SKM-1 treated with dmso at 0.1 percent for 144 hours (cell line): ENCODE measurements at regions not wholly inside any gene's neighbourhood (a gene's known extent, or its start where the extent isn't known, plus 50 kb on each side); places are given as distances from the start of the nearest gene placed in this dataset.

Experiments
- DNase-seq: peaks from one replicate; lab custom pipeline; 2025; ENCODE audit not compliant: unreplicated experiment; lab: John Stamatoyannopoulos, UW

DNA sequence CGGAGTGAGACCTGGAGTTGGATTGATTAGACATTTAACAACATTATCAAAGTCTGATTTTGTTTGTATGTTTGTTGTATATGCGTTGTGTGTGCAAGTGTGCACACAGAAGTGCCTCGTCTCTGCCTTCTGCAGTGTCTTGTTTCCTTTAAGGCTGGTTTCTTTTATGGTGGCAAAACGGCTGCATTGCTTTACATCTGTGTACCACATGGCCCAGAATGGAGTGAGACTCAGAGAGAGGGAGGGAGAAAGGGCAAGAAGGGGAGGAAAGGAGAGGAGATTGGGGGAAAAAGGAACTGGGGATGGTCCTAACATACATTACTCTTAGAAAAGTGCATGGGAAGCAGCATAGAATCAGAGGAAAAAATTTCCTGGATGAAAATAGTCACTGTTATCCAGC, 99.7 kb upstream of the WLS start:
- DNase-seq: no peak

DNA sequence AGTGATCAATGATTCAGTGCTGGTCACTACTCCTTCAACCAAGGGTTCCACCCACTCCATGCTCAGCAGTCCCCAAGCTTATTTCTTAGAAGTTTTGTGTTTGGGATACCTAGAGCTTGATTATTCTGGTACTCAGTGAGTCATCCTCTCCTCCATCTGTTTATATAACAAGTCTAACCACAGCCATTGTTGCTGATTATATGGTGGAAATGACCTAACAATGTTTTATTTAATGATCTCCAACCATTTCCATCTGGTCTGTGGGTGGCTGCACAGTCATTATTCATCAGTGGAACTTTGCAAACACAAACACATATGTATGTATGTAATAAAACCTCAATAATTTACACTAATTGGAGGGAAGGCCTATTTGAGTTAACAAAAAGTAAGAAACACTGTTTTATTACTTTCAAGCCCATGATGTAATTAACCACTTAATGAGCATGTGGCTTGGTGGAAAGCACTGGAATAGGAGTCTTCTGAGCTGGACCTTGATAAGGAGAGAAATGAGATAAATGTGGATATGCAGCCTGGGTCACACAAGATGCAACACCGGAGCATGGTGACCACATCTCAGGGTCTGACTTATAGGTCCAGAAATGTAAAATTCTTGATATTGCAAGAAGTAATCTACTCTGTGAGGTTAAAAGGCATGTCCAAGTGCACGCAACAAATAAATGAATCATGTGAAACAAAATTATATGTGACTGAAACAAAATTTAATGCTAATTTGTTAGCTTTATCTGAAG, 99.0 kb upstream of the WLS start:
- DNase-seq: no peak

DNA sequence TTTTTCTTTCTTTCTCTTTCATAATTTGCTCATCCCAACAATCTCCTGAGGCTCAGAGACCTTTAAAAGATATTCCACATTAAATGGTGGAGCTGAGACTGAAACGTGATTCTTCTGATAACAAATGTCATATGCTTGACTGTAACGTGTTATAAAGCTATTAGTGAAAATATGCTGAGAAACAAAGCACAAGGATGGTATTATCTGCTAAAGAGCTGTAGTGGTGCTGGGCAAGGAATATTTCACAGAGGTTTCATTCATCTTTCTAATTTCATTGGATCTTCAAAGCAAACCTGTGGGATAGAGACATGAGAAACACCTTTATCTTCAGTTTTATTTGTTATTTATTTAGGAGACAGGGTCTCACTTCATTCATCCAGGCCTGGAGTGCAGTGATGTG, 98.1 kb upstream of the WLS start:
- DNase-seq: no peak

DNA sequence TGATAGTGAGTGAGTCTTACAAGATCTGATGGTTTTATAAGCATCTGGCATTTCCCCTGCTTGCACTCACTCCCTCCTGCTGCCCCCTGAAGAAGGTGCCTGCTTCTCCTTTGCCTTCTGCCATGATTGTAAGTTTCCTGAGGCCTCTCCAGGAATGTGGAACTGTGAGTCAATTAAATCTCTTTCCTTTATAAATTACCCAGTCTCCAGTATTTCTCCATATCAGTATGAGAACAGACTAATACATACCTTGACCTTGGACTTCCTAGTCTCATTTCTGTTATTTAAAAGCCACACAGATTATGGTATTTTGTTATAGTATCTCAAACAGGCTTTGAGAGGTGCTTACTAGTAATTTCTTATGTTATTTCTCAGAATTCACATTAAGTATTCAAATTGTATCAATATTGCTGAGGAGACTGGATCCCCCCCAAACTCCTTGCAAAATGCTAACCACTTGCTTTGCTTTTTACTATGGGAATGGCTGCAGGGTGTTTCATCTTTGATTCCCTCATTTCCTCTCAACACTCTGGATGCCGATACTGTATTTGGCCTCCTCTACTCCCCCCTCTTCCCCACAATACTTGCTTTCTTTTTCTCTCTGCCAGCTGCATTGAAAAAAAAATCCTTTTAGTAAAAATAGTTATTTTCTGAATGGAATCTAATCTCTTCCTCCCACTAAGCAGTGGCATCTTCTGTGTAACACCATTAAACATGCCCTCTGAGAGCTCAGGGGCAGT, 96.9 kb upstream of the WLS start:
- no peak for DNase-seq

DNA sequence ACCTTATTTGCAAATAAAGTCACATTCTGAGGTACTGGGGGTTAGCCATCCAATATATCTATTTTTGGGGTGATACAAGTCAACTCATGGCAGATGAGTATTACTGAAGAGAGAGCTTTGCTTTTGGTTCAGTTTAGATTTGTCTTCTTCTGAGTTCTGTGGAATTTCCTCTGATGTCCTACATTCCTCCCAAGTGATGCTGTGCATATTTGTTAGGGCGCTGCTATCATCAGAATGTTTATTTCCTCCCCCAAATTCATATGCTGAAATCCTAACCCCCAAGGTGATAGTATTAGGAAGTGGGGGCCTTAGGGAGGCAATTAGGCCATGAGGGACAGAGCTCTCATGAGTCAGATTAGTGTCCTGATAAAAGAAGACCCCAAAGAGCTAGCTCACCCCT, 96.2 kb upstream of the WLS start:
- DNase-seq: no peak

DNA sequence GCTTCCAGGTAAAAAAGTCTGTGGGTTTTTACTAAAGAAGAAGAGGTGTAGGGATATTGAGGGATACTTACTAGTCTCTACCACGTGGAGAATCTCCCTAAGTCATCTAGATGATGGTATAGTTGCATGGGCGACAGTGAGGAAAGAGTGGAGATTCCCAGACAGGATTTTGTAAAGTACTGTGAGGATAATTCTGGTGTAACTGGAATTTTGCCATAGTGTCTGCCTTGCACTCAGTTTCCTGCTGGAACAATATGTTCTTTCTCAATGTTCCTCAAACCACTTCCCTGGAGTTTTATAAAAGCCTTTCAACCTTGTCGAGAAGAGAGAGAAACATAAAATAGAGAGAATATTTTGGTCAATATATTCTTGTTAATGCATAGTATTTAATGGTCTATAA, 95.1 kb upstream of the WLS start:
- DNase-seq: no peak

DNA sequence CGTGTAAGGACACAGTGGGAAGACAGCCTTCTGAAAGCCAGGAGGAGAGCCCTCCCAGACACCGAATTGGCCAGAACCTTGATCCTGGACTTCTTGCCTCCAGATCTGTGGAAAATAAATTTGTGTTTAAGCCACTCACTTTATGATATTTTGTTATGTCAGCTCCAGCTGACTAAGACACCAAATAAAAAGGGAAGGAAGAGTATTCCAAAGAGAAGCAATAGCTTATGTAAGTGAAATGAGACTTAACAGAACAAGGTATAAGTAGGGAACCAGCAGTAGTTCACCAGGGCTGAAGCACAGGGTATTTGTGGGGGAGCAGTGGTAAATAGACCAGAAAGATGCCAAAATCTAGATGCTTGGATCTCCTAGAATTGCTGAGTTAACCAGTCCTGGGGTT, 94.2 kb upstream of the WLS start:
- DNase-seq: no peak

DNA sequence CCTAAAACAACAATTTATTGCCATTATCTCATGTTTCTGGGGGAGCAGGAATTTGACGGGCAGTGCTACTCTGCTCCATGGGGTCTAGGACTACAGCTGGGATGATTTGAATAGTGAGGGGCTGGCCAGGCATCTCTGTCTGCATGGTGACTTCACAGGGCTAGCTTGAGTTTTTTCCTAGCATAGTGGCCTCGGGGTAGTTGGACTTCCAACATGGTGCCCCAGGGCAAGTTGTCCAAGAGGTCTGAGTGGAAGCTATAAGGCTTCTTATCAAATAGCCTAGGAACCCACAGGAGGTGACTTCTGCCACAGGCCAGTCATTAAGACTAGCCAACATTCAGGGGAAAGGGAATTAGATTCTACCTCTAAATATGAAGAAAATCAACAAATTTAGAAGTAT, 92.0 kb upstream of the WLS start:
- no peak for DNase-seq

DNA sequence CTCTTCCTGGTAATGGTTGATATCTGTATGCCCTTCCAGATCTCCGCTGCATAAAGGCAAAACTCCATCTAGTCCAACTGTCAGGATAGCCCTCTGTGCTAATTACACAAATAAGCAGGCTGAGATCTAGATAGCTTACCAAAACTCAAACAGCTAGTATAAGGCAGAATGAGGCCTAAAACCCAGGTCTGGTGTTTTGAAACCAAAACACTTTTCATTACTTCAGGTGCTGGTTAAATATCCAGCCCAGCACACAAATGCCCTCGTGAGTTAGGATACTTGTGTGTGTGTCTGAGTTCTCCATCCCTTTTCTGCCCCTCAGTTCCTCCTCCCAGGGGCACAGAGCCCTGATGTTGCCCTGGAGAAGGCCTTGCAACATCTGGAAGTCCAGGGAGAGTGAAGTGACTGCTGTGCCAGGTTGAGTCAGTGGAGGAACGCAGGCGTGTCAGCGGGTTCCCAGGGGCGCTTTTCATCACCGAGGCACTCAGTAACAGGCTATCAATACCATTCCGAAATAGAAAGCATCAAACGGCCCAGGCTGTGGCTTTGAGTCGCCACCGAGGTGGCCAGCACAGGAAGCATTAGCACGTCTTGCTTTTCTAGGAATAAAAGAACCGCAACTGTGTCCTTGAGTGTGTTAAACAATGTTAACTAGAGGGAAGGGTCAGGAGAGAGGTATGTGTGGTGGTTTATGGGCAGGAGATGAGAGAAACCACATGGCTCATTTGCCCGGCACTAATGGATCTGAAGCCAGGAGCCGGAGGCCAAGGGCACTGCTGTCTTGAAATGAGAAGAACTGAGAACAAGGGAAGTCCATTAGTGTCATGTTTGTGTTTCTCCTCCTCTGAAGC, 90.7 kb upstream of the WLS start:
- no peak for DNase-seq

DNA sequence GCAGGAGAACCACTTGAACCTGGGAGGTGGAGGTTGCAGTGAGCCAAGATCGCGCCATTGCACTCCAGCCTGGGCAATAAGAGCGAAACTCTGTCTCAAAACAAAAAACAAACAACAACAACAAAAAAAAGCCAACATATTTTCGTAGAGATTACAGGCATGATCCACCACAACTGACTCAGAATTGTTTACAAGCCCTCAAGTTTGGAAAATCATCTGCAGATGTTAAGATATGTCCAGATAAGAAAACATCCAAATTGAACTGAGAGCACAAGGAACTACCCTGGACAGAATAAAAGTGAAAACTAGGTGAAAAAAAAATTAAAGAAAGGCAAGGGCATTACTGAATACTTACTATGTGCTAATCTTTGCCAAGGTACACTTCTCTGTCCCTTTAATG, 89.8 kb upstream of the WLS start:
- DNase-seq: no peak

DNA sequence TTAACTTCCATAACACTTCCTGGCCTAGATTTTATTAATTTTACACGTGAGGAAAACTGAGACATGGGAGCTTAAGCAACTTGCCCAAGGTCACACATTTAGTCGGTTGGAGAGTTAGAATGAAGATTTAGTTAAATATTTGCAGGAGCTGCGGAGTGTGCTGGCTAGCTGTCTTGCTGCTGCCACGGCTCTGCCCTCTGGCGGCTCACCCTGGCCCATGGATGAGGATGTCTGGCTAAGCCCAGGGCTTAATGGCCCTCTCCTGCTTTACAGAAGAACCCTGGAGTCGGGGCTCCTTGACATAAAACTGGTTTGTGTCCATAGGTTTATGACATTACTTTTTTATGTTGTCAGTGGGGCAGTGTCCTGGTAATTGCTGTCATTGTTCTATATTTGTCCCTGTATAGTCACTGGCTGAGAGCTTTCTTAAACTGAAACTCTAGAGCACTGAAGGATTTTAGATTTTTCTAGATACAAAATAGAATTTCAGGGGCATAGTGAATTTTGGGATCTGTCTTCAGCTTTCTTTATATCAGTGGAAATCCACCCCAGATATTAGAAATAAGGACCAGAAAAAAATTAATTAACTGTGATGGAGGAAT, 88.9 kb upstream of the WLS start:
- no peak for DNase-seq

DNA sequence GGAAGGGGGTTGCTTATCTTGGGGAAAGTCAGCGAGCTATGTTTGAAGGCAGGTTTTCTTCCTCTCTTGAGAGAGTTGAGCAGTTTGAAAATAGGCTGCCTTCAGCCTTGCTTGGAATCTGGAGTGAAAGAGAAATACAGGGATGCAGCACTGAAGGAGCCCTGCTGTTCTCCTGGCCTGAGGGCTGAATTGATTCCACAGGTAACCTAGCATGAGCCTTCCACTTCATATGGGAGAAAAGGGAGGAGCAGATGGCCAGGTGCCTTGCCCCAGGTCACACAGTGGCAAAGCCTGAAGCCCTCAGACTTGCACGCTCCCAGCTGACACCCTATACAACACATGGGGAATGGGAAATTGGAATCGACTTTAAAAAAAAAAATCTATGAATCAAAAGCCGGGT, 88.0 kb upstream of the WLS start:
- DNase-seq: no peak

DNA sequence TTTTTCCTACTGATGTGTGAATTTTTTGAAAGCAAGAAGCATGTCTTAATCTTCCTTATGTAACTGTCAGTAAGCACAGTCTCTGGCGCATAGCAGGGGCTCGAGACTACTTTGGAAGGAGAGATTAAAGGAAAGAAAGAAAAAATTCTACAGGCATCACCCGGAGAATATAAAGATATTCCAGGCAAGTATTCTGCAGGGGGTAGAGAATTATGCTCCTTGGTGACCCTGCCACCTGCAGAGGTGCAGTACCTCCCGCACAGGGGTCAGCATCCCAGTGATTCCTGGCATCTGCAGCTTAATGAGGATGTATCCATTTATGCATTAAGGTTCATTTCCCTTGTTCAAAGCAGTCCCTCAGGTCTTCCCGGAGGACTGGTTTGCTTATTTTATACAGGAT, 87.6 kb upstream of the WLS start:
- no peak for DNase-seq

DNA sequence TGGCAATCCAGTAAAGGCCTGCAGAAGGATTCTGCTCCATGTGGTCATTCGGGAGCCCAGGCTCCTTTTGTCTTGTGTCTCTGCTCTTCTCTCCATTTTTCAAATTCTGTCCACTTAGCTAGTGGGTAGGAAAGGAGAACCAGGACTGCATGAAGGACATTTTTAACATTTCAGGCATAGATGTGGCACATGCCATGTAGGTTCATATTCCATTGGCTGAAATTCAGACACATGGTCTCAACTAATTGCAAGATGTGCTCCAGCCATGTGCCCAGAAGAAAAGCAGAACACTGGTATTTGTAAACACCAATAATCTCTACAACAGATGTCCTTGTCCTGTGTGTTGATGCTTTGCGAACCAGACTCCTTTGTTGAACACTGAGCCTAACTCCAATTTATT, 85.2 kb upstream of the WLS start:
- no peak for DNase-seq

DNA sequence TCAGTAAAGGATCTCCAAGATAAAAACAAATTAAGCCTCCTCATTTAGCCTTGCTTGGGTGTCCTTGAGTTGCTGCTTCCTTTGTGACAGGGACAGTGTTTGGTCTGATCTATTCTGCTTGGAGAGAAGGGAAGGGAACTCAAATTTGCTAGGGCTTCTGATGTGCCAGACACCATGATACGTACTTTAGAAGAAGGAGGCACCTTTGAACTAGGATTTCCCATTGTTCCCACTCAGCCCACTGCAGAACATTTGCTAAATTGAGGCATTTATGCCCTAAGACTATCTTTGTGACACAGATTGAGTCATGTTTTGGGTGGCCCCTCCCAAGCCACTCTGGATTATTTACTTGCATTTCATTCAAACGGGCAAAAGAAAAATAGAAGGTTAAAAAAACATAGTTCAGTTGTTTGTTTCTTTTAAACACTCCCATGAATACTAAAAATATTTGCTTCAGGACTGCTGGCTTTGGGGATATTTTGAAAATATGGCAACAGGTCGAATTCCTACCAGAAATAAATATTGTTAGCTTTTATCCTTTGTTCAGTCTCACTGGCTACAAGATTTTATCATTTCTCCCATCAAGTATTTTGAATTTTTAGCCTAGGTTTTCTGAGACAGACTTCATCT, 81.9 kb upstream of the WLS start:
- no peak for DNase-seq

DNA sequence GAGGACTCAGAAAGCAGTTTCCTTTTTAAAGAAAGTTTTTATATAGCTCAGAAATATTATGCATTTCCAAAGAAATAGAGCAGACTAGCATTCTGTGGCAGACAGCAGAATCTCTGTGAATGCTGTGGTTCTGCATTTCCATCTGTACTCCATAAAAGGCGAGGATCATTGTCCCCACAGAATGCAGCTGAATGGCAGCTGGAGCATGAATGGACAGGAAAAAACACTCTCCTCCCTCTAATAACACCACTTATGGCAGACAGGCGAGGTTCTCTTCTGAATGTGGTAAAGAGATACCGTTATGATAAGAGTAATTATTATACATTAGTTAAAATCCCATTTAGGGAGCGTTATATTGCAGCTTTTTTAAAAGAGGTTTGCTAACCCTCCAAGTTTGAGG, 81.4 kb upstream of the WLS start:
- no peak for DNase-seq

DNA sequence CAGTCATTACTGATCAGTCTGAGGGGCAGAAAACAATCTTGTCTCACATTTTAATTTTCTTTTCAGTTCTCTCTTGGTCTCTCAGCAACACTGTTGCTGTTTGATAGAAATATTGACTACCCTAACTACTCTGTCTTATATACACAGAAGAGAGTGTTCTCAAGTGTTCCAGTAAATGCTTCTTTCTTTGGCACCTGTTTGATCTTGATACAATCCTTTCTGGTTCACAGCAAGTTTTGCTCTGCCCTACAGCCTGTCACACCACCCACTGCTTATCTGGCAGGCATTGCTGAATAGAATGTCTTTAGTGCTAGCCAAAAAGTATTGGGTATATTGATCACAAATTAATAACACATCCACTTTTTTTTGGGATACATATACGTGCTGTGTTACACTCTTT, 75.7 kb upstream of the WLS start:
- no peak for DNase-seq

DNA sequence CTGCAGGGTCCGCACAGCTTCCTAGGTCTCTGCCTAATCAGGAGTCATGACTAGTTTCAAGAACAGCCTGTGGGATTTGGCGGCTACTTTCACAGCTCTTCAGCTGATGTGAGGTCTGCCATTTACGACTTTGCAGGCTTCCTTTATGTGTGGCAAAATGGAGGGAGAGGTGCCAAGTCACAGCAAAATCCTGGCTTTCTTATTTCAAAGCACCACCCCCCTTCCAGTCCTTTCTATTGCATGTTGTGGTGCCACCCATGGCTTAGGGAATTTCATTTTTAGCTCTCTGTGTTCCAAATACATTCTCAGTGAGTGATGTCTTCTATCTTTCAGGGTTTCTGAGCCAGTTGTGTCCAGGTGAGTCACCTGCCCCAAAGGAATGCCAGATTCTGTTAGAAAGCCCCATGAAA, 75.1 kb upstream of the WLS start:
- DNase-seq: no peak

DNA sequence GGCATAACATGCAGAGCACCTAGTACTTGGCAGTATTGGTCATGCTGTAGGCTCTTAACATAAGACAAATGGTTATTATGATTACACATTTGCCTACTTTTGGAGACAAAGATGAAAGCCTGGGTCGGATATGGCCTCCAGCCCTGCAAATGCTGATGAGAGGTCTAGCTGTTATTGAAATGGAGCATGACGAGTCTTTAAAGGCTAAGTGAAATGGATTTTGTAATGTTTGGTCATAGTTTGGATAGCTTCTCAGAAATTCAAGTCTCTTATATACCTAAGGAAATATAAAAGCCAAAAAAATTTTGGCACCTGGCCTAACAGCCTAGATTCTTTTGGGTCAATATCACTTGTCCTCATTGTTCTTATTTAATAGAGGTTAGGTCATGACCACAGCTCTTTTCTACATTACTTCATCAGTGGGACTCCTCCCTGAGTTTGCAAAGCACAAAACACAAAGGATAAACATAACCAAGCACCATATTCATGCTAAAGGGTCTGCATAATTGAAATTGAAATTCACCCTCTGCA, 69.2 kb upstream of the WLS start:
- no peak for DNase-seq

DNA sequence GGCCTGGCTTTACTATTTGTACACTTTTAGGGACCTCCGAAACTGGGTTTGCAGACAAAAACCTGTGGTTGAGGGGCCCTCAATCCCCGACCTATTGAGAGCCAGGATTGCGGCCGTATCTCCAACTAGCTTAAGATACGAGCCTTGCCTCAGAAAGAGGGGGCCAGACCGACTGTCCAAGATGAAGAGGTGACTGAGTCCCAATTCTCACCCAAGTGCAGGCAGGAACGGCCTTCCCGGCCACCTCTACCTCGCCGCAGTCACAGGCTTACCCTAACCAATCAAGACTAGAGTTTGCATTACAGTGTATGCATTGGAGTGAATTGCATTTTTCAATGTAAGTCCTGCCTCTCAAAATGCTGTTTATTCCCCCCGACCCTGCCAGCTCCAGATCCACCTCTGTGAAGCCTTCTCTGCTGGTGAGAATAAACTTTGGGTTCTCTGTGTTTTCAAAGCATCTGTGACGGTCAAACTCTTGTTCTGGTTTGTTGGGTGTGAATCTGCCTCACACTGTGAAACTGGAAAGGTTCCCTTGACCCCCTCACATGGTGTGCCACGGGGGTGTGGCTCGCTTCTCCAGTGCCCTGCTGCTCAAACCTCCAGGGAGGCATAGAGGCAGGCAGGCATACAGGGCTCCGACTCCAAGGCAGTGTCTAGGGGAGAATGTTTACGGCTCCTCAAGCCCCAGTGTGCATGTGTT, 62.2 kb upstream of the WLS start:
- DNase-seq: no peak
